ENCODE measurements at regions not wholly inside any gene's neighbourhood (a gene's known extent, or its start where the extent isn't known, plus 50 kb on each side); places are given as distances from the start of the nearest gene placed in this dataset.

GRCh38 chr4:156578713-156579112, 392.9 kb downstream of the PDGFC start:
- no peak for TF ChIP-seq EZH2 (IDR thresholded peaks at IDR 0.05)
- TF ChIP-seq POLR2AphosphoS5 (IDR thresholded peaks at IDR 0.05; ENCODE audit: borderline replicate concordance, low read depth, low read length), result no peak
- TF ChIP-seq FOXP2 (optimal IDR thresholded peaks at IDR 0.05; ENCODE audit: control extremely low read depth, extremely low read length, insufficient read depth), result no peak
